Upper lobe of left lung (tissue), 4 donors: ENCODE measurements at regions not wholly inside any gene's neighbourhood (a gene's known extent, or its start where the extent isn't known, plus 50 kb on each side); places are given as distances from the start of the nearest gene placed in this dataset.

Experiments
- EP300 ChIP-seq, 4 donors: sonication (generic); formaldehyde crosslinking; IDR thresholded peaks; one replicate each; pipeline ENCODE4 v1.5.1; 2017; ENCODE audit warnings: antibody characterized with exemption in 4 of 4, control low read depth in 2 of 4
- TF ChIP-seq, protein P1 (sequence below), 6 experiments: fragments of 450-650 bp in 4 of 6; fragments of 200-600 bp in 2 of 6; sonication (generic) in 2 of 6; IDR thresholded peaks; one replicate each; pipeline ENCODE4 v1.5.1; 2016 to 2019; ENCODE audit warnings: antibody characterized with exemption in 6 of 6

- TF ChIP-seq EP300 (IDR thresholded peaks at IDR 0.05): no peak
- TF ChIP-seq, protein P1, sequence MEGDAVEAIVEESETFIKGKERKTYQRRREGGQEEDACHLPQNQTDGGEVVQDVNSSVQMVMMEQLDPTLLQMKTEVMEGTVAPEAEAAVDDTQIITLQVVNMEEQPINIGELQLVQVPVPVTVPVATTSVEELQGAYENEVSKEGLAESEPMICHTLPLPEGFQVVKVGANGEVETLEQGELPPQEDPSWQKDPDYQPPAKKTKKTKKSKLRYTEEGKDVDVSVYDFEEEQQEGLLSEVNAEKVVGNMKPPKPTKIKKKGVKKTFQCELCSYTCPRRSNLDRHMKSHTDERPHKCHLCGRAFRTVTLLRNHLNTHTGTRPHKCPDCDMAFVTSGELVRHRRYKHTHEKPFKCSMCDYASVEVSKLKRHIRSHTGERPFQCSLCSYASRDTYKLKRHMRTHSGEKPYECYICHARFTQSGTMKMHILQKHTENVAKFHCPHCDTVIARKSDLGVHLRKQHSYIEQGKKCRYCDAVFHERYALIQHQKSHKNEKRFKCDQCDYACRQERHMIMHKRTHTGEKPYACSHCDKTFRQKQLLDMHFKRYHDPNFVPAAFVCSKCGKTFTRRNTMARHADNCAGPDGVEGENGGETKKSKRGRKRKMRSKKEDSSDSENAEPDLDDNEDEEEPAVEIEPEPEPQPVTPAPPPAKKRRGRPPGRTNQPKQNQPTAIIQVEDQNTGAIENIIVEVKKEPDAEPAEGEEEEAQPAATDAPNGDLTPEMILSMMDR (IDR thresholded peaks at IDR 0.05): no peak
These were observed 261.8 kb downstream of the GATA3 start for GRCh38 chr10:8316284-8316683.
